NCI-H1105 treated with DMSO at 0.1 percent for 48 hours (cell line): ENCODE measurements at regions not wholly inside any gene's neighbourhood (a gene's known extent, or its start where the extent isn't known, plus 50 kb on each side); places are given as distances from the start of the nearest gene placed in this dataset.

Experiments used
- DNase-seq: peaks from one replicate; lab custom pipeline; 2025; lab: John Stamatoyannopoulos, UW

- DNase-seq: no peak
Observed at GRCh38 chr7:28231176-28231575, 50.6 kb upstream of the JAZF1 start.

- no peak for DNase-seq
Observed at GRCh38 chr7:28236560-28236959, 56.0 kb upstream of the JAZF1 start.

GRCh38 chr7:28237363-28237762, 56.8 kb upstream of the JAZF1 start:
- DNase-seq: no peak

GRCh38 chr7:28239823-28240204, 59.2 kb upstream of the JAZF1 start:
- DNase-seq: no peak

DNA sequence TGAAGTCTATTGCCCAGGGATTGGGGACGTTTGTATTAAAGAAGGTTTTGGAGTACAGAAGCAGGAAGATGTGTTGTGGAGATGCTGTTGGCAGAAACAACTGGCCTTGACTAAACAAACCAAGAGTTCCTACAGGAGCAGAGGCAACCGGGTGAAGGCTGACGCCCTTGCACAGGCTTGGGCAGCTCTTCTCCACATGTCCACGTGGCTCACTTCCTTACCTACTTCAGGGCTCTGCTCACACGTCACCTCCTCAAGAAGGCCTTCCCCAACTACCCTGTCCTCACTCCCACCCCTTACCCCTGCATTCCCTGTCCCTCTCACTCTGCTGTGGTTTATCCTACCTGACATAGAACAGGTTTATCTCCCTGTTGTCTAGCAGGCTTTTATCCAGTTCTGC, 59.9 kb upstream of the JAZF1 start:
- DNase-seq: no peak

DNA sequence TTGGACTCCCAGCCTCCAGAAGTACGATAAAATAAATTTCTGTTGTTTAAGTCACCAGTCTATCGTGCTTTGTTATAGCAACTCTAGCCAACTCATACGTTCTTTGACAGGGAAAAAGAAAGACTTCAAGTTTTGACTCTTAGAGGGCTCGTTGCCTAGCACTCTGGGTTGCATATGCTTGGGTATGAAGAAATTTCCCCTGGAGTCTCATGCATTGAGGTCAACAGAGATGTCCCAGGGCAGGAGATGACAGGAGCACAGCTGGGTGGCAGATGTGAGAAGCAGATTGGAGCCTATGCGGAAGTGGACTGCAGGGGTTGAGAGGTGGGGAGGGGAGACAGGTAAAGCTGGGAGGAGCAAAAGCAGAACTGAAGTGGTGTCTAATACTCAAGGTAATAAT, 63.3 kb upstream of the JAZF1 start:
- DNase-seq: no peak

DNA sequence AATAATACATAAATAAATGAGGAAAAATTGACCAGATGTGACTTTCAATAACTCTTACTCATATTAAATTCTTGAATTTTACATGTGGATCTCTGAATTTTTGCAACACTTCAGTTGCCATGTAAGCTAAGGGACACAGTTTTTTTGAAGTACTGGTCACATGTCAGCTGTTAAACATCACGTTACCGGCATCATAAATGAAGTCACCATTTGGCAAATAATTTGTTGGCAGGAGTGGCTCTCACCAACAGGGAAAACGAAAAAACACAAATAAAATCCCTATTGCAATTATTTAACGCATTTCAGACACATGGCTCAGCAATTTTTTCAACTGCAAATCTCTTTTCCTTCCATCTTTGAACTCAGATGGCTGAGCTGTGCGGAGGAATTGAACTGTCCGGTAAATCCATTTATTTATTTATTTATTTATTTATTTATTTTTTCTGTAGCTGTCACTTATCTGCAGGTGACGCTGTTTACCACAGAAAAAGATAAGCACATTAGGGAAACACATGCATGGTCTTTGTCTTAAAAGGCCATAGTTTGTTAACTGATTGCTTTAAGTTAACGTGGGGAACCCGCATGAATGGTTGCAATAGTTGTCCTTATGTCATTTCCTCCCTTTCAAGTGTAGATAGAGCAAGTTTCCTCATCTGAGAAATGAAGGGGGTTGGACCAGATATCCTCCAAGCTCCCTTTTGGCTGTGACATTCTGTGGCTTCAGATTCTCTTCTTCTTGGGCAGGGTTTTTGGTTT, 64.7 kb upstream of the JAZF1 start:
- no peak for DNase-seq

DNA sequence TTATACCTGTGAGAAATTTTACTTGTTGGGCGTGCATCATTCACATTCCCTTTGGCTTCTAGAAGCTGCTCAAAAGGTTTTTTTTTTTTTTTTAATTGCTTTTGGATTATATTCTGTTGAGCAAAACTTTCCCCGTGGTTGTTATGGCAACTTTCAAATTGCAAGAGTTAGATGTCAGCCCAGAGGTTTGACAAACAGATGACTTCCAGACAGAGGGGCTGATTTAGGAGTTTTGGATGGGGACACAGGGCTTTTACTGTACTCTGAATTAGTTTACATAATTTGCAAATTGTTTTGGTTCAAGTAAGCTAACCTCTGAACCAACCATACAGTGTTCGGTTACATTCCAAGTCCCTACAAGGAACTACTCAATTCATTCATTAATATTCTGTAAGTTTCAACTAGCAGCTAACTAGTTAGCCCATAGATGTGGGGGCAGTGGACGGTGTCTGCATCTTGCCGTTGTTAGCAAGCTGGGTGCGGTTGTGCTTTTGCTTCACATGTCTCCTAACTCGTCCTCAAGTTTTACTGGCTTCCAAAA, 66.4 kb upstream of the JAZF1 start:
- DNase-seq: no peak

GRCh38 chr7:28258240-28258639, 77.6 kb upstream of the JAZF1 start:
- DNase-seq: peak; percentile 82

- DNase-seq: no peak
Observed at GRCh38 chr7:28260969-28261368, 80.4 kb upstream of the JAZF1 start.

GRCh38 chr7:28263622-28264271, 83.2 kb upstream of the JAZF1 start:
- no peak for DNase-seq

- DNase-seq: no peak
Observed at GRCh38 chr7:28266402-28266801, 85.8 kb upstream of the JAZF1 start.

DNA sequence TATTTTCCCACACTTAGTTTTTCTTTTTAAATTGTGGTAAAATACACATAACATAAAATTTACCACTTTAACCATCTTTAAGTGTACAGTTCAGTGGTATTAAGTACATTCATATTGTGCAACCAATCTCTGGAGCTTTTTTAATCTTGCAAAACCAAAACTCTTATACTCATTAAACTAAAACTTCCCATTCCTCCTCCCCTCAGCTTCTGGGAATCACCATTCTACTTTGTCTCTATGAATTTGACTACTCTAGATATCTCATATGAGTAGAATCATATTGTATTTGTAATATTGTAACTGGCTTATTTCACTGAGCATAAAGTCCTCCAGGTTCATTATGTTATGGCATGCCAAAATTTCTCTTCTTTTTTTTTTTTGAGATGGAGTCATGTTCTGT, 86.4 kb upstream of the JAZF1 start:
- DNase-seq: no peak

DNA sequence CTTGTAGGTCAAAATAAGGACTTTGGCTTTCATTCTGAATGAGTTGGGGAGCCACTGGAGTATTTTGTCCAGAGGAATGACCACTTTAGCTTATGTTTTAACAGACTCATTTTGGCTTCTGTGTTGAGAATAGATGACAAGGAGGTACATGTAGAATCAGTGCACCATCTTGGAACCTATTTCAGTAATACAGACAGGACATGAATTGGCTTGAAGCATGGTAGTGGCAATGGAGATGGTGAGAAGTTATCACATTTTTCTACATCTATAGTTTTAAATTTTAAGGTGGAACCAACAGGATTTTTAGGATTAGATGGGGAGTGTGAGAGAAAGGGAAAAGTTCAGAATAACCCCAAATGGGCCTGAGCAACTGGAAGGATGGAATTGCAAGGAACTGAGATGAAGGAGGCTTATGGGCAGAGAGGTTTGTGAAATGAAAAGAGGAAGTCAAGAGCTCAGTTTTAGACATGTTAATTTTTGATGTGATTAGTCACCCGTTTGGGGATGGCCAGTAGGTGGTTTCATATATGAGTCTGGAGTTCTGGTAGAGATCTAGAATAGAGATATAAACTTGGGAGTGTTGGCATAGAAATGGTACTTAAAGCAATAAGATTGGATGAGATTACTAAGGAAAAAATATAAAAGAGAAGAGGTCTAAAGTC, 89.2 kb upstream of the JAZF1 start:
- DNase-seq: no peak

GRCh38 chr7:28270536-28270935, 89.9 kb upstream of the JAZF1 start:
- DNase-seq: no peak

DNA sequence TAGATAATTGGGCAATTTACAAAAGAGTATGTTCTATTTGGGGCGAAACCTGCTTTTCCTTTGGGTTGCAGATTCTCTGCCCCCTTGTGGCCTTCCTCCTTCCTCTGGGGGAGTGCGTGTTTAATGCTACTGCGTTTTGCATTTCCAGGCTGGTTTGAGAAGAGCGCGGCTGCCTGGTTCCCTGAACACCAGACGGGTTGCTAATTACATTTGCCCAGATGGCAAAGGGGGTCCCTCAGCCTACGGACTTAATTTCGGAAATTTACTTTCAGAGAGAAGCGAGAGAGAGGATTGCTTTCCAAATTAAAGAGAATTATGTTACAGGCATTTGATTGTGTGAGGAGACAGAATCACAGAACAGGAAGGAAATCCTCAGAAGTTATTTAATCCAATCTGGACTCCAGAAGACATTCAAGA, 91.9 kb upstream of the JAZF1 start:
- no peak for DNase-seq

- no peak for DNase-seq
Observed at GRCh38 chr7:28276298-28276697, 95.7 kb upstream of the JAZF1 start.

GRCh38 chr7:28277364-28277763, 96.8 kb upstream of the JAZF1 start:
- DNase-seq: no peak

GRCh38 chr7:28277958-28278357, 97.4 kb upstream of the JAZF1 start:
- DNase-seq: no peak

DNA sequence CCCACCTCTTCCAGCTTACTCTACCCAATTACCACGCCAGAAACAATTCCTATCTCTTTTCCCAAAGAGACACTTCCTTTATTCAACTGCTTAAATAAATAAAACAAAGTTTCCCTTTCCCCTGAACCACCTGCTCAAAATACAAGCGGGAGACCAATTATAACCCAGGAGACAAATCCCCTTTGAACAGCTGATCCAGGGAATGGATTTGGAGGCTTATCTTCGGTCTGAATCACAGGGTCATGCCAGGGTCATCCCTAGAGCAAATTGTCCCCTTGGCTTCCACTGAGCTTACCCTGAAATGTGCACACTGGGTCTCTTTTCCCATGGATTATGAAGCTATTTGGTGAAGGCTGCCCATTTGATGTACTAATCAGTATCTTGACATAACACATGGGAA, 99.9 kb upstream of the JAZF1 start:
- peak; percentile 40 for DNase-seq

DNA sequence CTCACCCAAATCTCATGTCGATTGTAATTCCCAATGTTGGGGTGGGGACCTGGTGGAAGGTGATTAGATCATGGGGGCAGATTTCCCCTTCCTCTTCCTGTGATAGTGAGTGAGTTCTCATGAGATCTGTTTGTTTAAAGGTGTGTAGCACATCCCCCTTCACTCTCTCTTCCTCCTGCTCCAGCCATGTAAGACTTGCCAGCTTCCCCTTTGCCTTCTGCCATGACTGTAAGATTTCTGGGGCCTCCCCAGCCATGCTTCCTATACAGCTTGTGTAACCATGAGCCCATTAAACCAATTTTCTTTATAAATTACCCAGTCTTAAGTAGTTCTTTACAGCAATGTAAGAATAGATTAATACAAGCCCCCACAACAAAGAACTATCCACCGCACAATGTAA, 109.9 kb upstream of the JAZF1 start:
- no peak for DNase-seq

- DNase-seq: no peak
Observed at GRCh38 chr7:28291559-28291958, 111.0 kb upstream of the JAZF1 start.
